DMS53 (cell line): ENCODE measurements at regions not wholly inside any gene's neighbourhood (a gene's known extent, or its start where the extent isn't known, plus 50 kb on each side); places are given as distances from the start of the nearest gene placed in this dataset.

Source experiments
- DNase-seq: peaks from one replicate; lab custom pipeline; 2025; lab: John Stamatoyannopoulos, UW

- DNase-seq = no peak
Measured at GRCh38 chr21:20511216-20511880, 486.9 kb upstream of the NCAM2 start.

- DNase-seq = no peak
Measured at GRCh38 chr21:20515446-20515845, 482.8 kb upstream of the NCAM2 start.

DNA sequence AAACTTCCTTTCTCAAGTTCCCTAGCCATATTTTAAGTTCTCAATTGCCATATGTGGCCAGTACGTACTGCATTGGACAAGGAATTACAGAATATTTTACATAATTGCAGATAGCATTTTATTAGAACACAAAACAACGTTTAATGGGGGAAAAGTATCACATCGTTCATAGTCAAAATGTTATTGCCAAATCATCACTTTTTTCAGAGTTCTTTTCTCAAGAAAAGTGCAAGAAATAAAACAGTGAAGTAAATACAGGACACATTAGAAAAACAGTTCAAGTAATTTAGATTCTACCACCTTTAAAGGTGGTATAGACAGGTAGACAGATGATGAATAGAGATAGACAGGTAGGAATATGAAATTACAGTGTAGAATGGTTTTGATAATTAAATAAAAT is 479.1 kb upstream of the NCAM2 start:
- no peak for DNase-seq

GRCh38 chr21:20522611-20523010 is 475.6 kb upstream of the NCAM2 start:
- DNase-seq = no peak

GRCh38 chr21:20523191-20523590 is 475.0 kb upstream of the NCAM2 start:
- DNase-seq = no peak

DNA sequence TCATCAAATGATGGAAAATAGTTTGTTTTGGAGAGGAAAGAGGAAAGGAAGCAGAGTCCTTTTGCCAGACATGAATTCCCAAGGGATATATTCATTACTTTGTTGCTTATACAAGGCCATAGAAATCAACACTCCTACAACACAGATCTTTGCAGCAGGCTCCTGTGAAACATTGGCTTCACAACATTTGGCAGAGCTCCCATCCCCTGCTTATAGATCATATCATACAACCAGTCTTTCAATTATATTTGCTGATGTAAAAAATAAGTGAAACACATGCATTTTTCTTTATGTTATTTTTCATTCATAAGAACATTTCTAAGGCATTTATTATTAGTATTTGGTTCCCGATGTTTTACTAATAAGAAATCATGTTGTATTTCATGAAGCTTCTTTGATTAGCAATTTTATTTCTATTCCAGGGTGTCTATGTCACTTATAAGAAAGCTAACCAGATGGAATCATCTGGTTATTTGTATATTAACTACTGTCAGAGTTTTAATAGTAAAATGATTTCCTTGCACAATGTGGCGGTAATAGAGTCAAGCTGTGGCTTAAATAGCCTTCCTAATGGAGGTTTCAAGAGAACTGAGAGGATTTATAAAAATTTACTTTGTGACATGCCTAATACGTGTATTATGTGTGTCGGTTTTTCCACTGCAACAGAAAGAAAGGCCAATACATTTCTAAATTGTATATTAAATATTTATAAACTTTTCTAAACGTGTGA is 470.3 kb upstream of the NCAM2 start:
- no peak for DNase-seq

DNA sequence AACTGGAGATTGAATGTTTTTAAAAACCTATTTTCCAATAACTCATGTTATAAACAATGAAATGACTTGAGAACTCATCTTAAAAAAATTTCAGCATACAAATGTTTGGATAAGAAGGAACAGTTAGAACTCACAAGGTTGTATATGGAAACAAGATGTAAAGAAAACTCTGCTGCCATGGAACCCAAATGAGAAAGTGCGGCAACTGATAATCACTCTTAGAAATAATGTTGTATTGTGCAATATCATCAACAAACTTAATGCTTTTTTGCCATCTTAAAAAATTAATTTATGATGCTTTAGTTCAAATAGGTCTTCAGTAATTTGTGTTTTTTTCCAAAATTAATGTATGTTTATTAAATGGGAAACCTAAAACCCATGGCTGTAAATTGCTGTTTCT is 461.1 kb upstream of the NCAM2 start:
- no peak for DNase-seq

- DNase-seq = no peak
Measured at GRCh38 chr21:20538039-20538658, 460.1 kb upstream of the NCAM2 start.

DNA sequence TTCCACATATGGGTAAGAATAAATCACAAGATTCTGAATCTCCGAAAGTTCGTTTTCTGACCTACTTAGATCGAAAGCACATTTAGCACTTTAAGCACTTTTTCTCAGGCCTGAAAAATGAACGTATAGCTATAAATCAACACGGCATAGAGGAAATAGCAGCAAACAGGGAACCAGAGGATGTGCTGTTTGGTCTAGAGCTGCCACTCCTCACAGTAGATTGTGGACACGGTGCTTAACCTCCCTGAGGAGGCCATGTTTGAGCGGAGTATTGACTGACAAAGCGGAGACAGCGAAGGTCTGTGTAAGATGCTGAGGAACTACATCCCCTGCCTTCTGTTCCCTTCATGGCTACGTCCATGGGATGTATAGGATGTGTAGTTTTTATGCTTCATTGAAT is 452.8 kb upstream of the NCAM2 start:
- peak; percentile 3 for DNase-seq

GRCh38 chr21:20551939-20552338 is 446.3 kb upstream of the NCAM2 start:
- DNase-seq = no peak

GRCh38 chr21:20554785-20555184 is 443.4 kb upstream of the NCAM2 start:
- no peak for DNase-seq

GRCh38 chr21:20570824-20571232 is 427.4 kb upstream of the NCAM2 start:
- no peak for DNase-seq

- no peak for DNase-seq
Measured at GRCh38 chr21:20572582-20572981, 425.6 kb upstream of the NCAM2 start.

DNA sequence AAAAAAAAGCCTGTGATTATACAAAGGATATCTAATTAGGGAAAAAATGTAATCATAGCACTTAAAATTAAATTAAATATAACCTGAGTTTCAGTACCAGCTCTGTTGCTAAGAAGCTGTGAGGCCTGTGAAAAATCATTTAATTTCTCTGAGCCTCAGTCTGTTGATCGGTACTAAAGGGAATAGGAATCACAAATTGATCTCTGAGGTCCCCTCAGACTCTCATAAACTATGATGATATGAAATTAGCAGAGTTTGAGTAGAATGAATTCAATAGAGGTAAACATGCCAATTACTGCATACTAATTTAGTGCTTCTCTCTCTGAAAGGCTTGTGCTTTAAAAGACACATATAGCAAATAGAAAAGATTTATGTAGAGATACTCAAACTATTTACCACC is 416.8 kb upstream of the NCAM2 start:
- DNase-seq = no peak

- DNase-seq = no peak
Measured at GRCh38 chr21:20591284-20591683, 406.9 kb upstream of the NCAM2 start.

DNA sequence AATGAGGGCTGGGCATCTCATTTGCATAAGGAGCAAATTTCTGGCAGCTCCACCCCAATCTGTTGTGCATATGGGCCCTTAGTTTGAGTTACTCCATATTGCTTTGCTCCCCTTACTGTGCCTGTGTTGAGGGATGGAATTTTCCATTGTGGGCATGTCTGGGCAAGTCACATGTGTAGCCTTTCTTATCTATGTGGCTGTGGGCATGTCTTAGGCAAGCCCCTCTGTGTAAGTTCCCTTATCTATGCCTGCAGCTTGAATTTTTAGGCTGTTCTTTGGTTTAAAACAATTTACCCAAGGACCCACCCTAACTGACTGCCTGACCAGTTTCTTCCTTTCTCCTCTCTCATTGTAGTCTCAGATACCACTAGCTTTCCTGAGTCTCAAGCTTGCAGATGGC is 405.7 kb upstream of the NCAM2 start:
- DNase-seq = no peak

GRCh38 chr21:20603236-20603635 is 395.0 kb upstream of the NCAM2 start:
- DNase-seq = no peak

- no peak for DNase-seq
Measured at GRCh38 chr21:20611008-20611407, 387.2 kb upstream of the NCAM2 start.

GRCh38 chr21:20613654-20614053 is 384.6 kb upstream of the NCAM2 start:
- no peak for DNase-seq

- DNase-seq = no peak
Measured at GRCh38 chr21:20617130-20617529, 381.1 kb upstream of the NCAM2 start.

- no peak for DNase-seq
Measured at GRCh38 chr21:20618878-20619277, 379.3 kb upstream of the NCAM2 start.

GRCh38 chr21:20627594-20627993 is 370.6 kb upstream of the NCAM2 start:
- no peak for DNase-seq

GRCh38 chr21:20631633-20632032 is 366.6 kb upstream of the NCAM2 start:
- no peak for DNase-seq
